MV-4-11 (cell line): ENCODE measurements at regions not wholly inside any gene's neighbourhood (a gene's known extent, or its start where the extent isn't known, plus 50 kb on each side); places are given as distances from the start of the nearest gene placed in this dataset.

Source experiments
- DNase-seq: peaks from one replicate; lab custom pipeline; 2025; lab: John Stamatoyannopoulos, UW

- DNase-seq: no peak
Measured at GRCh38 chr13:74794582-74794981, 660.4 kb upstream of the KLF12 start.

GRCh38 chr13:74794147-74794546 is 659.9 kb upstream of the KLF12 start:
- DNase-seq: no peak

GRCh38 chr13:74784959-74785358 is 650.8 kb upstream of the KLF12 start:
- DNase-seq: no peak

- DNase-seq: no peak
Measured at GRCh38 chr13:74778946-74779345, 644.7 kb upstream of the KLF12 start.

- DNase-seq: no peak
Measured at GRCh38 chr13:74778087-74778486, 643.9 kb upstream of the KLF12 start.

GRCh38 chr13:74774264-74774663 is 640.1 kb upstream of the KLF12 start:
- no peak for DNase-seq

DNA sequence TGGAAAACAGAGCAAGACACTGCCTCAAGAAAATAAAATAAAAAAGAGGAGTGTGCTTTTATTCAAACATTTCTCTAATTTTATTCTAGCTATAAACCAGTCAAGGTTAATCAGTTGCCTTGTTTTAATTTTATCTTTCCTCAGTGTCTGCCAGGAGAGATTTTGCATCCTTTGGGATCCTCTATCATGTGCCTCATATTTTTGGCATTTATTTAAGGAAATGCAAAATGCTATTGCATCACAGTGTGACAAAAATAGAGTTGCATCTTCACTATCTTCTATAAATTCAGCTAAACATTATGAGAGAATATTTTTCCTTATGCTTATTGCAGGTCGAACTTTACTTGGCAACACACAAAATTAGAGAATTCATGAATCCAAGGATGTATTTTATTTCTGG is 639.0 kb upstream of the KLF12 start:
- DNase-seq: no peak

DNA sequence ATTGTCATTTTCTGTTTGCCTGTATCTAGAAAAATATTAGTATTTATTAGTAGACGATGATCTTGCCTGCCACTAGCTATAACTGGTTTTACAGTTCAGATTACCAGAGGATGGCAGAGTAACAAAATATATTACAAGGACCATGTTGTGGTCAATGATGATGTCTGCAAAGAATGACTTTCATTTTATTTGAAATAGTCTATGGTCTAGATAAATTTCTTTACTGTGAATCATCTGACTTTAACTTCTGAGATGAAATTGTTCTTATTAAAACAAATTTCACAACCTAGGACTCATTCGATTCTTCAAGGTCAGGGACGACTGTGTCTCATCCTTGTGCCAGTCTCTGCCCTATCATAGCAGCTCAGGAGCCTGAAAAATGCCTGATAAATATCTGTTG is 637.8 kb upstream of the KLF12 start:
- DNase-seq: no peak

- no peak for DNase-seq
Measured at GRCh38 chr13:74770361-74770760, 636.2 kb upstream of the KLF12 start.

DNA sequence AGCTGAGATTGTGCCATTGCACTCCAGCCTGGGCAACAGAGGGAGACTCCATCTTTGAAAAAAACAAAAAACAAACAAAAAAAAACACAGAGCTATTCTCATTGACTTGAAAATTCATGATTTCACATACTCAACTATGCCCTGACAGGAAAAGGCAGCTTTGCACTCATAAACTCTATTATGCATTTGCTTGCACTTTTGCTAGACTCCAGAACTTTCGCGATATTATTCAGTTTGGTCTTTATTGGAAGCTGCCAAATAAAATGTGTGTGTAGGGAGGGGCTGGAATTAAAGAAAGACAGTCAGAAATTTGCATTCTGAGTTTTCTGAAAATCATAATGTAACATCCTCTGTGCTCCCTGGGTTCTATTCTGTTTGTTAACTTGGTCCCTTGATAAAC is 635.1 kb upstream of the KLF12 start:
- no peak for DNase-seq

- DNase-seq: no peak
Measured at GRCh38 chr13:74768521-74769085, 634.4 kb upstream of the KLF12 start.

- peak; percentile 81 for DNase-seq
Measured at GRCh38 chr13:74767050-74767449, 632.8 kb upstream of the KLF12 start.

DNA sequence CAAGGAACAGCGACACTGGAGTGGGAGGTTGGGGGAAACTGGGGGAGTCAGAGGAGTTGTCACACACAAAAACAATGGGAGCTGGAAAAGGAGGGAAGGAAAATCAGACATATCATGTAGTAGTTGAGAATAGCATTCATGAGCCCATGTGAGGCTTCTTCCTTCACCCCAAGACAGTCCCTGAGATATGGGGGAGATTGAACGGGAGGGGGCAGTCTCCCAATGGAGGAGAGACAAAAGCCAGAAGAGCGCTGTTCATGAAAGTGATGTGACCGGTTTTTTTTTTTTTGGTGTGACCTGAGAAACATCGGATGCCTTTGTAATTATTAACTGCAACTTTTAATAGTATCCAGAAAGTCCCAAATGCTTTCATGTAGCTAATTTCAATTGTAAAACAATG is 631.8 kb upstream of the KLF12 start:
- no peak for DNase-seq

DNA sequence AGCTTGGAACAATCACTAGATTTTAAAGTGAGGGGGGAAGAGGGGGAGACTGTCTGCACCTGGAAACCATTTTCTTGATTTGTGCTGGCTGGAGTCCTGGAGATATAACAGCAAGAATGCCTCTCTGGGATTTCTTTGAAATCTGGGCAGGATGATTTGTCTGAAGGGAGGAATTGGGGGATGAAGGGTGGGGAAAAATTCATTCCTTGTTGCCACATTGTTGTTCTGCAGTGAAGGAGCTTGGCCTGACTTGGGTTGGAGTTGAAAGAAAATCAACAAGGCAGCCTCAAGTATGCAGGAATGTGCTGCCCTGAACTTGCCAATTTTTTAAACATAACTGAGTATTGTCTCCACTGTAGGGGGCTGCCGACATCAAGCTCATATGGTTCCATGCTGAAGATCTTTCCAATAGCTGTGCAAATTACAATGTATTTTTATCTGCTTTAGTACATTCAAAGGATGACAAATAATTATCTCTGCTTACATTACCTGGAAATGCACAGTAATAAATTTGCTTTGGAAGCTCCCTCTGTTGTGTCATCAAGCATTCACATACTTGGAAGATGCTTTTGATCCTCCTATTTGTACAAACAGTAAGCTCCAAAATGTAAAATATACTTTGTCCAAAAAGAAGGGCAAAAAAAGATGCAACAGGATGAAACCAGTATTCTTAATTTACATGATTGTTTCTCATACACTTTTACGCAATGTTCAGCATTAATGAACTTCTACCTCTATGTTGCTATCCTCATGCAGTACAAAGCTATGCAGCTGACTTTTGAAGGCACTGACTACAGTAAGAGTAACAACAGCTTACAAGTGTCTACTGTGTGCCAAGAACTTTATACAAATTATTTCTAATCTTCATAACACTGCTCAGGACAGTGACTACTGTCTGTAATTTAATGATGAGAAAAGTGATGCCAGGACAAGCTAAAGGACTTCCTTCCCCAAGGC is 627.9 kb upstream of the KLF12 start:
- DNase-seq: no peak

- no peak for DNase-seq
Measured at GRCh38 chr13:74758188-74758587, 624.0 kb upstream of the KLF12 start.

- no peak for DNase-seq
Measured at GRCh38 chr13:74755065-74755464, 620.9 kb upstream of the KLF12 start.

- no peak for DNase-seq
Measured at GRCh38 chr13:74751739-74752138, 617.5 kb upstream of the KLF12 start.

- DNase-seq: no peak
Measured at GRCh38 chr13:74747186-74747955, 613.2 kb upstream of the KLF12 start.

GRCh38 chr13:74743992-74744391 is 609.8 kb upstream of the KLF12 start:
- DNase-seq: no peak

DNA sequence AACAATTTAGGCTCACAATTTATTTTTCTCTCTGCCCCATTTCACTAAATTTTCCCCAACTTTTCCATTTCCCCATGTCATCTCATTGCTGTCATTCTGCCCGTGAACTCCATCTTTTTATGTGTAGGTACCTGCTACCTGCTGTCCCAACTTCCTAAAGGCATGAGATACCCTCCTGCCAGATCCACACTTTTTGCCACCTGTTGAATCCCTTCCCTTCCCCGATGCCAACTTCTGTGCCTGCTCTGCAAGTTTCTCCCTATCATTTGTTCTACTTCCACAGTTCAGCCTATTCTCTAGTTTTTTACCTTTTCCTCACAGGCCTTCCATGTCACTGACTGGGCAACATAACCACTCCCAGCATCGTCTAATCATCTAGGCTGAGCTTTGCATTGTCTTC is 607.5 kb upstream of the KLF12 start:
- no peak for DNase-seq

- DNase-seq: no peak
Measured at GRCh38 chr13:74732736-74733385, 598.7 kb upstream of the KLF12 start.

DNA sequence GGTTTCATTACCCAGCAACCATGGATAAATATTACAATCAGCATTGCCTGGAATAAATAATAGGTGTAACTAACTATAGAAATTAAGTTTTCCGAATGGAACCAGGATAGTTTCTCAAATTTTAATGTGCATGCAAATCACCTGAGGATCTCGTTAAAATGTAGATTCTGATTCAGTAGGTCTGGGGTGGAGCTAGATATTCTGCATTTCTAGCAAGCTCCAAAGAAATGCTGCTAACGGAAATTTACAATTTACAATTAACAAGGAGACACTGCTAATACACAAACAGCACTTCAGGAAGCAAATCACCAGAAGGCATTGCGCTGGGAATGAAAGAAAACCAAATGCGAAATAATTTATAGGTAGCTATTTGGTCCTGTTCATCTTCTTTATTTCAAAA is 597.5 kb upstream of the KLF12 start:
- DNase-seq: no peak
